K562 (cell line): ENCODE measurements at regions not wholly inside any gene's neighbourhood (a gene's known extent, or its start where the extent isn't known, plus 50 kb on each side); places are given as distances from the start of the nearest gene placed in this dataset.

Experiments
- ATAC-seq: fragments of 200-7000 bp; cut with Tn5 transposase; 3 replicates; pipeline ENCODE4 v1.9.1; 2020; ENCODE audit warnings: moderate library complexity
- BruUV-seq: library from RNA; stranded (reverse); fragments of 400-500 nt; replicated peaks from 2 replicates; lab custom pipeline; 2021; lab: Mats Ljungman, UMichigan
- CTCF ChIA-PET: fragments of 300-600 bp; formaldehyde crosslinking; extraction: SDS; loops from one replicate; lab custom pipeline; 2021; ENCODE audit warnings: low intra/inter-chr PET ratio; lab: Yijun Ruan, JAX
- POLR2A ChIA-PET: fragments of 300-600, 350-650 bp; sonication (Branson Sonifier 250); formaldehyde crosslinking; extraction: SDS; loops from one replicate; lab custom pipeline; 2021; ENCODE audit warnings: antibody characterized with exemption, inconsistent platforms; lab: Yijun Ruan, JAX
- DNase-seq, 4 experiments: peaks; one replicate each; pipeline versions ENCODE4 v3.0.0 to v3.0.0-alpha.2; 2011 to 2018; ENCODE audit warnings: low spot score in 3 of 4, mixed read lengths in 3 of 4; ENCODE audit errors: extremely low read depth in 1 of 4
- FAIRE-seq: peaks from 2 replicates; lab custom pipeline; 2011; peaks lifted over from hg19 to GRCh38; lab: Jason Lieb, UNC
- H2AFZ ChIP-seq: 2 replicates; pipeline ENCODE4 v1.6.0; 2011; ENCODE audit warnings: low read depth, low read length, control low read depth, inconsistent platforms
- H3K27ac ChIP-seq: fragments of 200-600 bp; 3 replicates; pipeline ENCODE4 v1.8.0; 2011; ENCODE audit warnings: low read depth, mild to moderate bottlenecking, control low read depth, inconsistent platforms, low read length, moderate library complexity, mixed read lengths; ENCODE audit errors: extremely low read depth
- H3K27me3 ChIP-seq, 2 experiments: fragments of 300-600 bp in 1 of 2; 2 replicates in 1 of 2; 3 replicates in 1 of 2; pipeline versions ENCODE4 v1.6.0 to v1.8.0; 2011; ENCODE audit warnings: inconsistent platforms in 2 of 2, low read length in 2 of 2, mild to moderate bottlenecking in 1 of 2, mixed read lengths in 1 of 2, moderate library complexity in 1 of 2; ENCODE audit not compliant: control insufficient read depth in 2 of 2, insufficient read depth in 2 of 2
- H3K36me3 ChIP-seq: fragments of 300-600 bp; 3 replicates; pipeline ENCODE4 v1.8.0; 2011; ENCODE audit warnings: mild to moderate bottlenecking, low read length, inconsistent platforms; ENCODE audit not compliant: control insufficient read depth, insufficient read depth
- H3K4me1 ChIP-seq, 2 experiments: fragments of 200-600 bp in 1 of 2; replicated peaks in 1 of 2; 2 replicates in 1 of 2; 3 replicates in 1 of 2; pipeline versions ENCODE4 v1.5.1 to v1.8.0; 2011; ENCODE audit warnings: inconsistent platforms in 2 of 2, low read length in 2 of 2, mild to moderate bottlenecking in 1 of 2, mixed read lengths in 1 of 2, moderate library complexity in 1 of 2; ENCODE audit not compliant: control insufficient read depth in 2 of 2, insufficient read depth in 2 of 2
- H3K4me2 ChIP-seq: 2 replicates; pipeline ENCODE4 v1.6.1; 2011; ENCODE audit warnings: low read length, control low read depth, inconsistent platforms, mixed read lengths; ENCODE audit not compliant: insufficient read depth
- H3K4me3 ChIP-seq: fragments of 200-600 bp; sonication (generic), shearing (Covaris generic); 2 replicates; pipeline ENCODE4 v1.5.1; 2016; ENCODE audit warnings: control low read depth, inconsistent platforms
- H3K79me2 ChIP-seq: fragments of 200-600 bp; 3 replicates; pipeline ENCODE4 v1.8.0; 2011; ENCODE audit warnings: low read length, inconsistent platforms; ENCODE audit not compliant: control insufficient read depth, insufficient read depth
- H3K9ac ChIP-seq, 2 experiments: 2 replicates each; pipeline versions ENCODE4 v1.6.0 to v1.6.1; 2011; ENCODE audit warnings: low read depth in 2 of 2, low read length in 2 of 2, control low read depth in 1 of 2, inconsistent platforms in 1 of 2, mild to moderate bottlenecking in 1 of 2, mixed read lengths in 1 of 2; ENCODE audit not compliant: insufficient read depth in 1 of 2
- H3K9me1 ChIP-seq: one replicate; pipeline ENCODE4 v1.6.0; 2011; ENCODE audit warnings: inconsistent platforms, mild to moderate bottlenecking, low read length, moderate library complexity; ENCODE audit not compliant: control insufficient read depth, insufficient read depth
- H3K9me3 ChIP-seq: replicated peaks from 2 replicates; pipeline ENCODE4 v1.5.1; 2011; ENCODE audit warnings: low read depth, low read length, inconsistent platforms; ENCODE audit not compliant: control insufficient read depth, insufficient read depth
- H4K20me1 ChIP-seq: replicated peaks from 2 replicates; pipeline ENCODE4 v1.6.1; 2011; ENCODE audit warnings: low read length, inconsistent platforms, mixed read lengths; ENCODE audit not compliant: control insufficient read depth, insufficient read depth
- BACH1 ChIP-seq: fragments of 200-800 bp; sonication (Bioruptor generic); IDR thresholded peaks from 2 replicates; pipeline ENCODE4 v1.6.1; 2016; ENCODE audit warnings: missing genetic modification characterization, missing compliant biosample characterization
- BDP1 ChIP-seq: IDR thresholded peaks from 3 replicates; pipeline ENCODE4 v1.6.1; 2011; ENCODE audit not compliant: insufficient read length, insufficient read depth
- MEF2A ChIP-seq: IDR thresholded peaks from 2 replicates; pipeline ENCODE4 v1.6.1; 2011; ENCODE audit warnings: low read depth, mild to moderate bottlenecking, low read length, moderate library complexity; ENCODE audit not compliant: control insufficient read depth
- MEF2D ChIP-seq: conservative IDR thresholded peaks from 2 replicates; pipeline ENCODE4 v1.6.1; 2016; ENCODE audit warnings: low read depth, missing genetic modification characterization, missing compliant biosample characterization
- NFIC ChIP-seq: fragments of 450-650 bp; IDR thresholded peaks from 2 replicates; pipeline ENCODE4 v1.6.1; 2017; ENCODE audit warnings: mild to moderate bottlenecking, inconsistent platforms
- SOX6 ChIP-seq: fragments of 450-650 bp; IDR thresholded peaks from 2 replicates; pipeline ENCODE4 v1.6.1; 2014; ENCODE audit warnings: mild to moderate bottlenecking
- TBL1XR1 ChIP-seq, 2 experiments: IDR thresholded peaks; 2 replicates each; pipeline ENCODE4 v1.6.1; 2012; ENCODE audit warnings: improper control_type of control experiment in 2 of 2, low read length in 2 of 2, mild to moderate bottlenecking in 1 of 2
- XRCC5 ChIP-seq: fragments of 200-400 bp; formaldehyde crosslinking; IDR thresholded peaks from 2 replicates; pipeline ENCODE4 v1.6.1; 2017; ENCODE audit warnings: low read depth, mild to moderate bottlenecking, low read length
- ZNF124 ChIP-seq: sonication (generic); formaldehyde crosslinking; IDR thresholded peaks from 2 replicates; pipeline ENCODE4 v1.8.1; 2022; ENCODE audit warnings: missing genetic modification reagents
- ZNF561 ChIP-seq: fragments of 450-650 bp; formaldehyde crosslinking; conservative IDR thresholded peaks from 2 replicates; pipeline ENCODE4 v1.4.0; 2020; ENCODE audit warnings: mild to moderate bottlenecking, moderate library complexity
- WGBS: fragments of 100-300 bp; shearing (Covaris generic); methylation state at CpG from one replicate; pipeline ENCODE4 v1.1.6; 2016; ENCODE audit warnings: low coverage, mixed read lengths; ENCODE audit not compliant: insufficient coverage; ENCODE audit errors: missing lambda C conversion rate; 5-methylcytosine and 5-hydroxymethylcytosine counted together
- in situ Hi-C: fragments of 300-500 bp; cut with MboI; formaldehyde crosslinking; loops from 4 replicates; pipeline ENCODE4 v1.15.0; 2018; ENCODE audit warnings: inconsistent platforms, mixed read lengths
- intact Hi-C: fragments of 100-400 bp; cut with micrococcal nuclease; formaldehyde crosslinking; loops from 2 replicates; pipeline ENCODE4 v1.14.2; 2022
- TF ChIP-seq, protein P1 (sequence below), 2 experiments: IDR thresholded peaks; 2 replicates each; pipeline ENCODE4 v1.6.1; 2011; ENCODE audit warnings: borderline replicate concordance in 1 of 2, control low read depth in 1 of 2, low read depth in 1 of 2, low read length in 1 of 2, mild to moderate bottlenecking in 1 of 2, mixed read lengths in 1 of 2, moderate library complexity in 1 of 2; ENCODE audit not compliant: insufficient read depth in 1 of 2, insufficient read length in 1 of 2, poor library complexity in 1 of 2, severe bottlenecking in 1 of 2; ENCODE audit errors: extremely low read depth in 1 of 2
- TF ChIP-seq, protein P2 (sequence below): fragments of 450-650 bp; formaldehyde crosslinking; IDR thresholded peaks from 2 replicates; pipeline ENCODE4 v1.4.0; 2020; ENCODE audit warnings: mild to moderate bottlenecking, moderate library complexity

DNA sequence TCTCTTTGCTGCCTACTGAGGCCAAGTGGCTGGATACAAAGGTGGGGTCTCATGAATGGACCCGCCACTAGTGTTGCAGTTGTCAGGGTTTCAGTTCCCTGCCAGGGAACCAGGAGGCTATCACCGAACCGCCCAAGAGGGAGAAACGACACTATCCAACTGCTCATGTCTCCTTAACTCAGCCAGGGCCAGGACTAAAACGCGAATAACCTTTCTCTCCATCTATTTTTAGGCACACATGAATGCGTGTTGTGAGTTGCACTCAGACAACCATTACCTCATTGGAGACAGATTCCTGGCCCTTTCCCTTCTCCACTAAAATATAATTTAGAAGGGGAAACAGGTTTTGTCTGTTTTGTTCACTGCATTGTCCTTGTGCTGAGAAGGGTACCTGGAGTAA, 559.5 kb downstream of the SOCS6 start:
- ChIA-PET CTCF (no interaction called here), POLR2A (no interaction called here)
- ATAC-seq (no peak), FAIRE-seq (no peak), DNase-seq (no peak)
- H4K20me1 ChIP-seq = no peaks in the 10 kb centered on the region
- no peak overlapping the region for H3K27ac ChIP-seq
- intact Hi-C loops (no loop called here), in situ Hi-C loops (no loop called here)
- no peaks in the 10 kb centered on the region for H3K36me3 ChIP-seq
- H3K9me3 ChIP-seq = no peaks in the 10 kb centered on the region
- TF ChIP-seq NFIC = no peak
- TF ChIP-seq ZNF561 (CRISPR knock-in tag) = no peak
- TF ChIP-seq TBL1XR1 (IDR thresholded peaks at IDR 0.05; ENCODE audit: low read length in 2 of 2) = no peak
- TF ChIP-seq BDP1 = no peak
- no peak for TF ChIP-seq XRCC5
- no peak for TF ChIP-seq MEF2A
- no peak for TF ChIP-seq MEF2D (tag)
- no peak for TF ChIP-seq ZNF124
- TF ChIP-seq BACH1 (tag) = no peak
- TF ChIP-seq SOX6 = no peak
- TF ChIP-seq, protein P1, sequence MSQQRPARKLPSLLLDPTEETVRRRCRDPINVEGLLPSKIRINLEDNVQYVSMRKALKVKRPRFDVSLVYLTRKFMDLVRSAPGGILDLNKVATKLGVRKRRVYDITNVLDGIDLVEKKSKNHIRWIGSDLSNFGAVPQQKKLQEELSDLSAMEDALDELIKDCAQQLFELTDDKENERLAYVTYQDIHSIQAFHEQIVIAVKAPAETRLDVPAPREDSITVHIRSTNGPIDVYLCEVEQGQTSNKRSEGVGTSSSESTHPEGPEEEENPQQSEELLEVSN (IDR thresholded peaks at IDR 0.05; ENCODE audit: borderline replicate concordance in 1 of 2, extremely low read depth in 1 of 2, insufficient read depth in 1 of 2, insufficient read length in 1 of 2, low read depth in 1 of 2, low read length in 1 of 2, poor library complexity in 1 of 2, severe bottlenecking in 1 of 2) = no peak
- TF ChIP-seq, protein P2, sequence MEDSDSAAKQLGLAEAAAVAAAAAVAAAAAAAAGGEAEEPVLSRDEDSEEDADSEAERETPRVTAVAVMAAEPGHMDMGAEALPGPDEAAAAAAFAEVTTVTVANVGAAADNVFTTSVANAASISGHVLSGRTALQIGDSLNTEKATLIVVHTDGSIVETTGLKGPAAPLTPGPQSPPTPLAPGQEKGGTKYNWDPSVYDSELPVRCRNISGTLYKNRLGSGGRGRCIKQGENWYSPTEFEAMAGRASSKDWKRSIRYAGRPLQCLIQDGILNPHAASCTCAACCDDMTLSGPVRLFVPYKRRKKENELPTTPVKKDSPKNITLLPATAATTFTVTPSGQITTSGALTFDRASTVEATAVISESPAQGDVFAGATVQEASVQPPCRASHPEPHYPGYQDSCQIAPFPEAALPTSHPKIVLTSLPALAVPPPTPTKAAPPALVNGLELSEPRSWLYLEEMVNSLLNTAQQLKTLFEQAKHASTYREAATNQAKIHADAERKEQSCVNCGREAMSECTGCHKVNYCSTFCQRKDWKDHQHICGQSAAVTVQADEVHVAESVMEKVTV = no peak
- no peak overlapping the region for H3K9ac ChIP-seq
- no peaks in the 10 kb centered on the region for H3K9me1 ChIP-seq
- WGBS = 0% methylated on average over 3 of the region's 7 CpGs
- no peak overlapping the region for H3K4me3 ChIP-seq
- H3K27me3 ChIP-seq = no peaks in the 10 kb centered on the region
- no peaks in the 10 kb centered on the region for H3K4me1 ChIP-seq
- no TSS peak for BruUV-seq
- no peaks in the 10 kb centered on the region for H3K79me2 ChIP-seq
- H3K4me2 ChIP-seq = no peak overlapping the region
- H2AFZ ChIP-seq = no peak overlapping the region
